ENCODE measurements at regions not wholly inside any gene's neighbourhood (a gene's known extent, or its start where the extent isn't known, plus 50 kb on each side); places are given as distances from the start of the nearest gene placed in this dataset.

GRCh38 chr13:99446242-99446641 lies 55.0 kb upstream of the TM9SF2 start:
- FAIRE-seq = no peak
- TF ChIP-seq CTCF (IDR thresholded peaks at IDR 0.05) = no peak
- DNase-seq = no peak
- 56 to 59% methylated on average over 9 of the region's 9 CpGs for WGBS, 2 donors
- intact Hi-C loops (cut with DNase I) = no loop called here
- ATAC-seq = no peak
- Histone ChIP-seq H3K4me3 (no peak overlapping the region), H3K9me3 (no peaks in the 10 kb centered on the region), H3K27ac (no peak overlapping the region), H3K36me3 (no peaks in the 10 kb centered on the region), H3K4me1 (no peaks in the 10 kb centered on the region), H3K27me3 (no peaks in the 10 kb centered on the region)

DNA sequence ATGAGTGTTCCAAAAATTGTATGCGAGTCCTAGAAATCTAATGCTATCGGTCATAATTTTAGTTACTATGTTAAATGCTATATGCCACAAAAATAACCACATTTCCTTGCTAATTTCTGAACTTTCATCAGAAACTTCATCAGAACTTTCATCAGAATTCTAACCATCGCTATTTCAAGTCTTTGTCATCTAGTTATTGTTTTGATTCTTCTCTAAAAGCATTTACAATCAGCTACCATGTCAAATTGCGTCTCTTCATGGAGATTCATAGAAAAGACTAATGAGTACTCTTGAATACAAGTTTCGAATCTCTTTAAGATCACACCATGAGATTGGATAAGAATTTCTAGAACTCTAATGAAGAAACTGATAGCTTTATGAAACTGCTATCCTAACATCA lies 52.7 kb upstream of the TM9SF2 start:
- Histone ChIP-seq H3K9me3 (no peaks in the 10 kb centered on the region), H3K4me3 (no peak overlapping the region), H3K27me3 (no peaks in the 10 kb centered on the region), H3K36me3 (no peaks in the 10 kb centered on the region), H3K27ac (no peak overlapping the region), H3K4me1 (no peaks in the 10 kb centered on the region)
- ATAC-seq (no peak), DNase-seq (no peak), FAIRE-seq (no peak)
- TF ChIP-seq CTCF (IDR thresholded peaks at IDR 0.05) = no peak
- 86 to 93% methylated on average over 5 of the region's 5 CpGs for WGBS, 2 donors
- intact Hi-C loops (cut with DNase I) = no loop called here

DNA sequence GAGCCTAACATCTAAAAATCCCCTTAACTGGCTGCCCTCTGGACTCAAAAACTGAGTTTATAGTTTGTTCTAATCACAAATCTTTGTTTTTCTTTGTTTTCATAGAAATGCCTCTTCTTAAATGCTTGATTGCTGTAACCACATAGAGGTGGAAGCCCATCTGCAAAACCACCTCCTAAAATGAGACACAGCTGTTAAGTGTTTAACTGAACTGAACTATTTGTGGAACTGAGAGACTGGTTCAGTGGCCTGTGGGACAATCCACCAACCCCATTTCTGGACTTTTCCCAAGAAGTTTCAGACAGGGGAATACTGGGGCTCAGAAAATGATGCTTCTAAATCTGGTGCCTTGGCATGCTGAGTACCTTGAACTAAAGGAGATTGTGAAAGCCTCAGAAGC lies 50.9 kb upstream of the TM9SF2 start:
- intact Hi-C loops (cut with DNase I) = no loop called here
- FAIRE-seq (no peak), DNase-seq (no peak)

More for the DNA sequence above, 50.9 kb upstream of the TM9SF2 start:
- H3K27ac ChIP-seq = no peak overlapping the region
- TF ChIP-seq CTCF (IDR thresholded peaks at IDR 0.05) = no peak
- H3K27me3 ChIP-seq = no peaks in the 10 kb centered on the region
- ATAC-seq = no peak
- H3K9me3 ChIP-seq = no peaks in the 10 kb centered on the region
- H3K4me3 ChIP-seq = no peak overlapping the region
- H3K36me3 ChIP-seq = no peaks in the 10 kb centered on the region
- H3K4me1 ChIP-seq = no peaks in the 10 kb centered on the region
